Vagina (tissue), 2 donors: ENCODE measurements at regions not wholly inside any gene's neighbourhood (a gene's known extent, or its start where the extent isn't known, plus 50 kb on each side); places are given as distances from the start of the nearest gene placed in this dataset.

Experiments used
- POLR2A ChIP-seq, 2 donors: fragments of 450-650 bp; IDR thresholded peaks; one replicate each; pipeline ENCODE4 v1.6.1; 2017; ENCODE audit warnings: antibody characterized with exemption in 2 of 2, mild to moderate bottlenecking in 2 of 2, moderate library complexity in 2 of 2
- POLR2AphosphoS5 ChIP-seq, 2 donors: sonication (generic); formaldehyde crosslinking; IDR thresholded peaks; one replicate each; pipeline ENCODE4 v1.9.0; 2017; ENCODE audit warnings: antibody characterized with exemption in 2 of 2, mild to moderate bottlenecking in 2 of 2, low read depth in 1 of 2; ENCODE audit not compliant: insufficient read depth in 1 of 2
- TF ChIP-seq, protein P1 (sequence below), 3 experiments: fragments of 450-650 bp in 2 of 3; fragments of 200-600 bp in 1 of 3; sonication (generic) in 1 of 3; IDR thresholded peaks; one replicate each; pipeline ENCODE4 v1.5.1; 2017 to 2019; ENCODE audit warnings: antibody characterized with exemption in 3 of 3, mild to moderate bottlenecking in 2 of 3, moderate library complexity in 2 of 3

DNA sequence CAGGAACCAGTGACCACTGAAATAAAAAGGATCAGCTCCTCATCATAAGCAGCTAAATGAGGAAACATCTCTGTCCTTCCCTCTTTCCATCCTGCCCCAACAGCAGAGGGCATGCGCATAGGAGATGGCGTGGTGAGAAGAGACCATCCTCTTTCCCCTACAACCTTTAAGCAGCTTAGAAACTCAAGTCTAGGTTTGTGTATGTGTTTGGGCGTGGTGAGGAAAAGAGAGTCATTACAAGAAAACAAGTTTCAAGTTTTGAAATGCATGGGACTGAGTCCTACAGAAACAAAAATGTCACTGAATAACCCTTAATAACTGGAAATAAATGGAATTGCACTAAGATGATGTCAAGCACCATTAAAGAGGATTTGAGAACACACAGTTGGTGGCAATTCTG is 96.4 kb upstream of the IL12B start:
- TF ChIP-seq, protein P1, sequence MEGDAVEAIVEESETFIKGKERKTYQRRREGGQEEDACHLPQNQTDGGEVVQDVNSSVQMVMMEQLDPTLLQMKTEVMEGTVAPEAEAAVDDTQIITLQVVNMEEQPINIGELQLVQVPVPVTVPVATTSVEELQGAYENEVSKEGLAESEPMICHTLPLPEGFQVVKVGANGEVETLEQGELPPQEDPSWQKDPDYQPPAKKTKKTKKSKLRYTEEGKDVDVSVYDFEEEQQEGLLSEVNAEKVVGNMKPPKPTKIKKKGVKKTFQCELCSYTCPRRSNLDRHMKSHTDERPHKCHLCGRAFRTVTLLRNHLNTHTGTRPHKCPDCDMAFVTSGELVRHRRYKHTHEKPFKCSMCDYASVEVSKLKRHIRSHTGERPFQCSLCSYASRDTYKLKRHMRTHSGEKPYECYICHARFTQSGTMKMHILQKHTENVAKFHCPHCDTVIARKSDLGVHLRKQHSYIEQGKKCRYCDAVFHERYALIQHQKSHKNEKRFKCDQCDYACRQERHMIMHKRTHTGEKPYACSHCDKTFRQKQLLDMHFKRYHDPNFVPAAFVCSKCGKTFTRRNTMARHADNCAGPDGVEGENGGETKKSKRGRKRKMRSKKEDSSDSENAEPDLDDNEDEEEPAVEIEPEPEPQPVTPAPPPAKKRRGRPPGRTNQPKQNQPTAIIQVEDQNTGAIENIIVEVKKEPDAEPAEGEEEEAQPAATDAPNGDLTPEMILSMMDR (IDR thresholded peaks at IDR 0.05) = no peak
- TF ChIP-seq POLR2A (IDR thresholded peaks at IDR 0.05) (no peak), POLR2AphosphoS5 (IDR thresholded peaks at IDR 0.05; ENCODE audit: insufficient read depth in 1 of 2, low read depth in 1 of 2) (no peak)
